IMR-90 (cell line): ENCODE measurements at regions not wholly inside any gene's neighbourhood (a gene's known extent, or its start where the extent isn't known, plus 50 kb on each side); places are given as distances from the start of the nearest gene placed in this dataset.

Source experiments
- ATAC-seq: fragments of 200-7000 bp; cut with Tn5 transposase; 2 replicates; pipeline ENCODE4 v1.9.1; 2020; ENCODE audit warnings: low read depth, mild to moderate bottlenecking, moderate library complexity
- BruUV-seq: library from RNA; stranded (reverse); fragments of 400-500 nt; replicated peaks from 2 replicates; lab custom pipeline; 2021; lab: Mats Ljungman, UMichigan
- CTCF ChIA-PET: fragments of 300-600 bp; formaldehyde crosslinking; extraction: SDS; loops from one replicate; lab custom pipeline; 2021; ENCODE audit warnings: antibody characterized with exemption; lab: Yijun Ruan, JAX
- POLR2A ChIA-PET: fragments of 300-600 bp; sonication (Branson Sonifier 250); formaldehyde crosslinking; loops from one replicate; lab custom pipeline; 2022; ENCODE audit warnings: antibody characterized with exemption; ENCODE audit not compliant: unreplicated experiment; lab: Charles Lee
- DNase-seq: peaks from one replicate; pipeline ENCODE4 v3.0.0; 2013
- H2AFZ ChIP-seq: replicated peaks from 2 replicates; pipeline ENCODE3; 2013; ENCODE audit warnings: low read length, mild to moderate bottlenecking; ENCODE audit not compliant: poor library complexity
- H2AK5ac ChIP-seq: 2 replicates; pipeline ENCODE4 v1.6.1; 2013; ENCODE audit warnings: low read depth, low read length, inconsistent platforms
- H2AK9ac ChIP-seq: replicated peaks from 2 replicates; pipeline ENCODE3; 2013; ENCODE audit warnings: mild to moderate bottlenecking, low read depth, low read length, moderate library complexity; ENCODE audit not compliant: poor library complexity
- H2BK120ac ChIP-seq: 2 replicates; pipeline ENCODE4 v1.6.1; 2013; ENCODE audit warnings: low read depth, low read length, inconsistent platforms
- H2BK15ac ChIP-seq: 3 replicates; pipeline ENCODE4 v1.6.1; 2013; ENCODE audit warnings: low read depth, low read length, inconsistent platforms
- H2BK20ac ChIP-seq: 2 replicates; pipeline ENCODE4 v1.6.1; 2013; ENCODE audit warnings: low read depth, mild to moderate bottlenecking, inconsistent platforms, low read length, moderate library complexity
- H2BK5ac ChIP-seq: 2 replicates; pipeline ENCODE4 v1.6.1; 2013; ENCODE audit warnings: mild to moderate bottlenecking, low read depth, low read length, inconsistent platforms; ENCODE audit not compliant: poor library complexity, severe bottlenecking
- H3K14ac ChIP-seq: replicated peaks from 2 replicates; pipeline ENCODE4 v1.6.1; 2013; ENCODE audit warnings: low read depth, low read length, inconsistent platforms
- H3K18ac ChIP-seq: 2 replicates; pipeline ENCODE4 v1.6.1; 2013; ENCODE audit warnings: low read depth, low read length, control low read depth
- H3K23ac ChIP-seq: 2 replicates; pipeline ENCODE4 v1.6.1; 2013; ENCODE audit warnings: low read depth, low read length, inconsistent platforms
- H3K27ac ChIP-seq: 2 replicates; pipeline ENCODE4 v1.5.1; 2013; ENCODE audit warnings: mild to moderate bottlenecking, control low read depth, low read length; ENCODE audit not compliant: insufficient read depth
- H3K27me3 ChIP-seq: 2 replicates; pipeline ENCODE4 v1.6.1; 2013; ENCODE audit warnings: low read length; ENCODE audit not compliant: control insufficient read depth, insufficient read depth
- H3K36me3 ChIP-seq: 2 replicates; pipeline ENCODE4 v1.6.1; 2013; ENCODE audit warnings: low read length, mixed read lengths; ENCODE audit not compliant: control insufficient read depth, insufficient read depth
- H3K4ac ChIP-seq: 2 replicates; pipeline ENCODE4 v1.6.1; 2013; ENCODE audit warnings: low read depth, low read length, inconsistent platforms
- H3K4me1 ChIP-seq: 2 replicates; pipeline ENCODE4 v1.6.1; 2013; ENCODE audit warnings: low read length, mixed read lengths; ENCODE audit not compliant: control insufficient read depth, insufficient read depth
- H3K4me2 ChIP-seq: 2 replicates; pipeline ENCODE4 v1.6.1; 2013; ENCODE audit warnings: low read depth, mild to moderate bottlenecking, control low read depth, low read length, moderate library complexity
- H3K4me3 ChIP-seq: 2 replicates; pipeline ENCODE4 v1.5.1; 2013; ENCODE audit warnings: low read depth, mild to moderate bottlenecking, control low read depth, low read length, moderate library complexity; ENCODE audit not compliant: insufficient read depth
- H3K56ac ChIP-seq: 2 replicates; pipeline ENCODE4 v1.6.1; 2013; ENCODE audit warnings: low read length, inconsistent platforms; ENCODE audit not compliant: insufficient read depth; ENCODE audit errors: extremely low read depth
- H3K79me1 ChIP-seq, 2 experiments: 2 replicates each; pipeline ENCODE4 v1.6.1; 2013; ENCODE audit warnings: low read length in 2 of 2, inconsistent platforms in 1 of 2, low read depth in 1 of 2
- H3K9ac ChIP-seq: 2 replicates; pipeline ENCODE4 v1.6.1; 2013; ENCODE audit warnings: low read depth, low read length, control low read depth
- H3K9me1 ChIP-seq: 2 replicates; pipeline ENCODE4 v1.6.1; 2013; ENCODE audit warnings: low read length, inconsistent platforms; ENCODE audit not compliant: insufficient read depth
- H3K9me3 ChIP-seq: 2 replicates; pipeline ENCODE4 v1.6.1; 2013; ENCODE audit warnings: low read length; ENCODE audit not compliant: control insufficient read depth, insufficient read depth
- H4K20me1 ChIP-seq: 2 replicates; pipeline ENCODE4 v1.6.1; 2013; ENCODE audit warnings: low read length, inconsistent platforms; ENCODE audit not compliant: insufficient read depth
- H4K5ac ChIP-seq: 2 replicates; pipeline ENCODE4 v1.6.1; 2013; ENCODE audit warnings: mild to moderate bottlenecking, low read depth, low read length, control low read depth
- H4K8ac ChIP-seq, 2 experiments: 2 replicates each; pipeline ENCODE4 v1.6.1; 2013; ENCODE audit warnings: low read depth in 2 of 2, low read length in 2 of 2, control low read depth in 1 of 2, inconsistent platforms in 1 of 2
- H4K91ac ChIP-seq: 2 replicates; pipeline ENCODE4 v1.6.1; 2013; ENCODE audit warnings: low read depth, low read length, inconsistent platforms; ENCODE audit not compliant: insufficient read depth
- CEBPB ChIP-seq: IDR thresholded peaks from 2 replicates; pipeline ENCODE4 v1.6.1; 2012; ENCODE audit warnings: low read depth, low read length, improper control_type of control experiment
- CHD1 ChIP-seq: IDR thresholded peaks from 2 replicates; pipeline ENCODE4 v1.6.1; 2012; ENCODE audit warnings: low read depth, low read length, improper control_type of control experiment
- CTCF ChIP-seq: conservative IDR thresholded peaks from 2 replicates; pipeline ENCODE4 v1.5.1; 2012; ENCODE audit warnings: mild to moderate bottlenecking, low read depth, low read length, improper control_type of control experiment
- POLR2A ChIP-seq: IDR thresholded peaks from 2 replicates; pipeline ENCODE4 v1.6.1; 2012; ENCODE audit warnings: mild to moderate bottlenecking, low read depth, low read length
- RAD21 ChIP-seq: IDR thresholded peaks from 2 replicates; pipeline ENCODE4 v1.6.1; 2012; ENCODE audit warnings: low read length, improper control_type of control experiment
- RCOR1 ChIP-seq: IDR thresholded peaks from 2 replicates; pipeline ENCODE4 v1.6.1; 2012; ENCODE audit warnings: mild to moderate bottlenecking, low read length, improper control_type of control experiment; ENCODE audit not compliant: insufficient replicate concordance
- RFX5 ChIP-seq: IDR thresholded peaks from 2 replicates; pipeline ENCODE4 v1.8.0; 2012; ENCODE audit warnings: low read depth, mild to moderate bottlenecking, low read length, moderate library complexity
- USF2 ChIP-seq: fragments of 150-350 bp; IDR thresholded peaks from 2 replicates; pipeline ENCODE4 v1.6.1; 2017; ENCODE audit warnings: mild to moderate bottlenecking, antibody characterized with exemption, low read length, low read depth
- WGBS, 2 experiments: methylation state at CpG; one replicate each; pipeline versions ENCODE4 v1.1.5 to v1.1.7; 2013; ENCODE audit warnings: missing lambda C conversion rate in 2 of 2; ENCODE audit not compliant: insufficient read length in 1 of 2; ENCODE audit errors: extremely low coverage in 2 of 2; 5-methylcytosine and 5-hydroxymethylcytosine counted together
- dilution Hi-C: fragments of 300-500 bp; cut with HindIII; formaldehyde crosslinking; loops from one replicate; pipeline ENCODE4 v1.14.3; 2018; ENCODE audit warnings: low sequenced_read_pairs; ENCODE audit not compliant: unreplicated experiment
- in situ Hi-C: fragments of 300-500 bp; cut with MboI; formaldehyde crosslinking; loops from 3 replicates; pipeline ENCODE4 v1.14.3; 2019; ENCODE audit warnings: low sequenced_read_pairs, inconsistent platforms, mixed read lengths
- intact Hi-C: fragments of 100-400 bp; cut with micrococcal nuclease; formaldehyde crosslinking; loops from 2 replicates; pipeline ENCODE4 v1.10.0; 2022

GRCh38 chr3:29100292-29100691 lies 180.6 kb upstream of the RBMS3 start:
- ATAC-seq: peak; percentile 63
- Histone ChIP-seq H3K23ac (no peak overlapping the region), H2BK20ac (no peak overlapping the region), H3K9me3 (no peaks in the 10 kb centered on the region), H3K79me1 (no peaks in the 10 kb centered on the region), H2BK15ac (no peak overlapping the region), H4K91ac (no peak overlapping the region), H2BK5ac (no peak overlapping the region), H4K20me1 (no peaks in the 10 kb centered on the region), H2AFZ (no peak overlapping the region), H3K14ac (no peak overlapping the region), H3K18ac (no peak overlapping the region), H3K56ac (no peak overlapping the region), H3K9me1 (no peaks in the 10 kb centered on the region), H3K27ac (no peak overlapping the region), H2BK120ac (no peak overlapping the region), H4K5ac (no peak overlapping the region), H3K9ac (no peak overlapping the region), H2AK5ac (no peak overlapping the region), H3K4me3 (no peak overlapping the region), H3K36me3 (no peaks in the 10 kb centered on the region), H3K4me2 (no peak overlapping the region), H4K8ac (no peak overlapping the region), H3K4me1 (peaks cover 8% of the 10 kb centered on the region), H2AK9ac (no peak overlapping the region), H3K27me3 (no peaks in the 10 kb centered on the region), H3K4ac (no peak overlapping the region)
- dilution Hi-C loops: no loop called here
- peak; percentile 34 for DNase-seq
- in situ Hi-C loops: no loop called here
- no TSS peak for BruUV-seq
- TF ChIP-seq RFX5 (no peak), CHD1 (no peak), POLR2A (no peak), CTCF (no peak), RCOR1 (no peak), RAD21 (no peak), CEBPB (no peak), USF2 (no peak)
- WGBS, 2 experiments: no CpG with 5 or more reads among the region's 3 CpGs
- CTCF ChIA-PET: no interaction called here
- intact Hi-C loops: no loop called here
- POLR2A ChIA-PET: no interaction called here
